ACC112 (cell line): ENCODE measurements at regions not wholly inside any gene's neighbourhood (a gene's known extent, or its start where the extent isn't known, plus 50 kb on each side); places are given as distances from the start of the nearest gene placed in this dataset.
"Not testable (repeated sequence)": the region's sequence is repeated elsewhere in the genome, so short reads cannot be mapped to it uniquely, and the experiment has no call there.

ENCODE experiments used
- H2AFZ ChIP-seq: fragments of 200-600 bp; sonication (generic); one replicate; pipeline ENCODE4 v1.6.0; 2017; ENCODE audit warnings: antibody characterized with exemption, low read length; ENCODE audit not compliant: unreplicated experiment
- H3K27ac ChIP-seq: fragments of 200-600 bp; sonication (generic); 2 replicates; pipeline ENCODE4 v1.5.1; 2014; ENCODE audit warnings: low read depth, mild to moderate bottlenecking, antibody characterized with exemption, low read length, moderate library complexity
- H3K27me3 ChIP-seq: fragments of 200-600 bp; sonication (generic); 2 replicates; pipeline ENCODE4 v1.6.1; 2014; ENCODE audit warnings: mild to moderate bottlenecking, antibody characterized with exemption, low read length, moderate library complexity, mixed read lengths; ENCODE audit not compliant: insufficient read depth
- H3K36me3 ChIP-seq: fragments of 200-600 bp; sonication (generic); 2 replicates; pipeline ENCODE4 v1.6.1; 2016; ENCODE audit warnings: mild to moderate bottlenecking, antibody characterized with exemption, low read length, moderate library complexity, mixed read lengths; ENCODE audit not compliant: insufficient read depth
- H3K4me1 ChIP-seq: fragments of 200-600 bp; sonication (generic); one replicate; pipeline ENCODE4 v1.6.1; 2016; ENCODE audit warnings: low read length, mixed read lengths; ENCODE audit not compliant: insufficient read depth, unreplicated experiment, control insufficient read depth
- H3K4me3 ChIP-seq: fragments of 200-600 bp; sonication (generic); 2 replicates; pipeline ENCODE4 v1.5.1; 2014; ENCODE audit warnings: mild to moderate bottlenecking, low read depth, low read length
- H3K79me2 ChIP-seq: fragments of 200-600 bp; sonication (generic); one replicate; pipeline ENCODE4 v1.6.0; 2016; ENCODE audit warnings: low read length; ENCODE audit not compliant: control insufficient read depth, unreplicated experiment, insufficient read depth

DNA sequence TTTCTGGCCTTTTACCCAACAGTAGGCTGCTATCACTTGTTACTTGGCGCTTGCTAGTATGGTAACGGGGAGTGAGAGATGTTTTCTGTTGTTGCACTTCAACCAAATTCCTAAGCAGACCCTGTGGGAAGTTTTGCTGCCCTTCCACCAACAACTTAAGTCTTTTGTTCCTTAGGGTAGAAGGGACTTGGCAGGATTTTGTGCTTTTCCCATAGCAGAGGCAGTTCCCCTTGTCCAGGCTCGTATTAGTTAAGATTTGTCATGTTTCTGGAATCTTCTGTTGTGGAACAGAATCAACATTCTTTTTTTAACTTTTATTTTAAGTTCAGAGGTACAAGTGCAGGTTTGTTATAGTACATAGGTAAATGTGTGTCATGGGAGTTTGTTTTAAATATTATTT is 73.2 kb upstream of the SGIP1 start:
- no peak overlapping the region for H3K4me3 ChIP-seq
- peaks cover 14% of the 10 kb centered on the region for H3K4me1 ChIP-seq
- no peaks in the 10 kb centered on the region for H3K79me2 ChIP-seq
- H2AFZ ChIP-seq, result no peak overlapping the region
- H3K36me3 ChIP-seq, result no peaks in the 10 kb centered on the region
- H3K27ac ChIP-seq, result no peak overlapping the region
- H3K27me3 ChIP-seq, result no peaks in the 10 kb centered on the region

DNA sequence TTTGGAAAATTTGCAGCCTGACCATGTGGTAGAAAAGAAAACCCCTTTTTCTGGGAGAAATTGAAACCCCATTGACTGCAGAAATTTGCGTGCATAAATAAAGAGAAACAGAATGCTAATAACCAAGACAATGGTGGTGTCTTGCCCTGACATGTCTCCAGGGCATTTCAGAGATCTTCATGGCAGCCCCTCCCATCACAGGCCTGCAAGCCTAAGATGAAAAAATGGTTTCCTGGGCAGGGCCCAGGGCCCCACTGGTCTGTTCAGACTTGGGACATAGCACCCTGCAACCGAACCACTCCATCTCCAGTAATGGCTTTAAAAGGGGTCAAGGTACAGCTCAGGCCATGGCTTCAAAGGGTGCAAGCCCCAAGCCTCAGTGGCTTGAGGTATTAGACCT is 71.6 kb upstream of the SGIP1 start:
- H3K4me1 ChIP-seq, result peaks cover 26% of the 10 kb centered on the region
- no peaks in the 10 kb centered on the region for H3K27me3 ChIP-seq
- no peaks in the 10 kb centered on the region for H3K79me2 ChIP-seq
- H3K36me3 ChIP-seq, result no peaks in the 10 kb centered on the region
- H3K27ac ChIP-seq, result no peak overlapping the region
- no peak overlapping the region for H3K4me3 ChIP-seq
- H2AFZ ChIP-seq, result no peak overlapping the region

DNA sequence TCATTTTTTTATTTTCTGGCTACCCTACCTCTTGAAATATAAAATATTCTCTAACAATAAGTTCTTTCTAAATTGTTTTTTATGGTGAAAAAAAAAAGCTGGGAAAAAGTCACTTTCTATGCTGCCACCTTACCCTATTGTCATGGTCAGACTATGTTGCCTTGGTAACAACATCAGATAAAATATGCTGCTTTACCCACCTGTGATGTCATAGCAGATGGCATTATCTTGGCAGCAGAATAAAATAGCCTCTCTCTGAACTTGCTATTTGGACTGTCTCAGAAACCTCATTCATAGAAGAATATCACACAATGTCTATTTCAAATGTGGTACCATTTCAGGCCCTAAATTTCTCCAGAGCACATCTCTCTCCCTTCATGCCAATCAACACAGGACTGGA is 69.6 kb upstream of the SGIP1 start:
- Histone ChIP-seq H3K4me3 (no peak overlapping the region), H3K27me3 (no peaks in the 10 kb centered on the region), H3K4me1 (peaks cover 29% of the 10 kb centered on the region), H2AFZ (peak overlapping the region; percentile 58), H3K27ac (peak overlapping the region; percentile 94), H3K36me3 (no peaks in the 10 kb centered on the region), H3K79me2 (no peaks in the 10 kb centered on the region)

DNA sequence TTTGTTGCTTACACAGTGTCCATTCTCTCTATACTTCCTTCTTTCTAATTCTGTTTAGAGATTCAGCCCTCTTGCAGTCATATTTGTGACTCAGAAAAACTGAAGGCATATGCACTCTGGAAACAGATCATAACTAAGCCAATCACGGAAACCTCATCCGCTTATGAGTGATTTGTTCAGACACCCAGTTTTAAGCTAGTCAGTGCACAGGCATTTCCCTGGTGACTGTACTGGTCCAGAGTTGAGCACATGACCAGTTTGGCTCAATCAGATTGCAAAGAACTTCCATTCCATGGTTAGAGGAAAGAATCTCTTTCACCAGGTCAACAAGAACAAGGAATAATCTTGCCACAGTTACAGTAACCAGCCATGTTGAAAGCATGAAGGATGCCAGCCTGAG is 69.2 kb upstream of the SGIP1 start:
- H3K79me2 ChIP-seq, result no peaks in the 10 kb centered on the region
- no peaks in the 10 kb centered on the region for H3K27me3 ChIP-seq
- peak overlapping the region; percentile 94 for H3K27ac ChIP-seq
- no peak overlapping the region; the same call in 1 of the 2 replicates for H3K4me3 ChIP-seq
- peak overlapping the region; percentile 87 for H2AFZ ChIP-seq
- peaks cover 29% of the 10 kb centered on the region for H3K4me1 ChIP-seq
- H3K36me3 ChIP-seq, result no peaks in the 10 kb centered on the region

DNA sequence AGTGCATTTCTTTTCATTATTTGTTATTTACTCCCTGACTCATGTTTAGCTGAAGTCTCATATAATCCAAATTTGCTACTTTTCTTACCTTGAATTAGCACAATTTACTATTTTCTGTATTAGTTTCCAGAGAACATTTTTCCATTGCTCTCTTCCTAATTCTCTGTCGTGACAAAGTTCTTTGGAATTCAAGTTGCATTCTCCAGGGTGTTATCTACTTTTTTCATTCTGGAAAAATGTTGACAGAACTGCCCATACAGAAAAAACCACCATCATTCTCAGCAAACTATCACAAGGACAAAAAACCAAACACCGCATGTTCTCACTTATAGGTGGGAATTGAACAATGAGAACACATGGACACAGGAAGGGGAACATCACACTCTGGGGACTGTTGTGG is 67.3 kb upstream of the SGIP1 start:
- Histone ChIP-seq H3K27ac (peak overlapping the region; percentile 94), H3K4me3 (peak overlapping the region; percentile 50; the same call in 1 of the 2 replicates), H3K4me1 (peaks cover 29% of the 10 kb centered on the region), H2AFZ (peak overlapping the region; percentile 58)
- not testable (repeated sequence) for H3K36me3 ChIP-seq, H3K27me3 ChIP-seq, H3K79me2 ChIP-seq

DNA sequence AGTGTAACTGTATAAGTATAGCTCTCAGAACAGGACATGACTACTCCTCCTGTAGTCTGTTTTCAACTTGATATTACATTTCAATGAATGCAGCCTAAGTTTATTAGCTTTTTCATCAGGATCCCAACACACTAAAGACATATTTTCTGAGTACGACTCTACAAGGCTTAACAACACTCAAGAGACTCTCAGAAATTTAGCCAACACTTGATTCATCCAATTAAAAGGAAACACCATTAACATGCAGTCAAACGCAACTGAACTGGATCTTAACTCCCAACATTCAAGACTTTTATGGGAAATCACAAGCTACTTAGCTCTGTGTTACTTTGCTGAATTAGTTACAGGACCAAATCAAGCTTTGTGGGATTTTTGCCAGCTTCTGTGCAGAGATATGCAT is 65.2 kb upstream of the SGIP1 start:
- Histone ChIP-seq H2AFZ (no peak overlapping the region), H3K36me3 (no peaks in the 10 kb centered on the region), H3K4me3 (no peak overlapping the region), H3K27ac (no peak overlapping the region), H3K27me3 (no peaks in the 10 kb centered on the region), H3K4me1 (peaks cover 29% of the 10 kb centered on the region), H3K79me2 (no peaks in the 10 kb centered on the region)

DNA sequence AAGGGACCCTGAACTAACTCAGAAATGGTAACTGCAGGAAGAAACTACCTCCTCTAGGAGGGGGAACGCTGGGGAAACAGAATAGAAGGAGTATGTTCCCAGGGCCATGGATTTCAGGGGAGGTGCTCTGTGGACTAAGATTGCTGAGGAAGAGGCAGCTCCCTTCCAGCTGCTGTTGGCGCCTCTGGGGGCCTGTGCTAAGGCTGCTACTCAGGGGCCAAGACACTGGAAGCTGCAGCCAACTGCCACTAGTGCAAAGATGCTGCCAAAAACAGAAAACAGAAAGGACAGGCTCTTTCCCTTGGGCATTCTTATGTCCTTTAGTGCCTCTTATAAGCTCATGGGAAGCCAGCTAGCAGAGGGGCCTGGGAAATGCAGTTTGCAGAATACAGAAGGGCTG is 58.0 kb upstream of the SGIP1 start:
- no peak overlapping the region for H3K4me3 ChIP-seq
- H2AFZ ChIP-seq, result no peak overlapping the region
- no peak overlapping the region for H3K27ac ChIP-seq
- no peaks in the 10 kb centered on the region for H3K27me3 ChIP-seq
- peaks cover 15% of the 10 kb centered on the region for H3K4me1 ChIP-seq
- H3K36me3 ChIP-seq, result no peaks in the 10 kb centered on the region
- H3K79me2 ChIP-seq, result no peaks in the 10 kb centered on the region

DNA sequence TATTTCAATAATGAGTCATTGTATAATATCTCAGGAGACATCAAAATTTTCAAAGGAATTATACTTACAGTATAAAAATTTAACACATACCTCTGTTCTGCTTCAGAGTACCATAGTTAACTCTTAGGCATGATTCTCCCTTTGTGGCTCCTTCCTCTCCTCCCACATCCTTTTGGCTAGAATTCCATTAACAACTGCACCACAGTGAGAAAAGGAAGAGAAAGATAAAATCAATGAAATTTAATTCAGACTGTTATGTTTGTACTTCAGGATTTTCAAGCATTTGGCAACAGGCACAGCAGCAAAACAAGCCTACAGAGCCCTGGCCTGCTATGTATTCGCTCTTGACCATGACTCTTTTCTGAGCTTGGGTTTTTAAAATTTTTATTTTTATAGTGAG is 57.2 kb upstream of the SGIP1 start:
- Histone ChIP-seq H3K27me3 (no peaks in the 10 kb centered on the region), H3K36me3 (no peaks in the 10 kb centered on the region), H3K79me2 (no peaks in the 10 kb centered on the region), H3K27ac (0 out of 2 replicates have a peak overlapping the region, but pooled peaks have one; percentile 38), H3K4me1 (peaks cover 15% of the 10 kb centered on the region), H2AFZ (no peak overlapping the region), H3K4me3 (no peak overlapping the region)

DNA sequence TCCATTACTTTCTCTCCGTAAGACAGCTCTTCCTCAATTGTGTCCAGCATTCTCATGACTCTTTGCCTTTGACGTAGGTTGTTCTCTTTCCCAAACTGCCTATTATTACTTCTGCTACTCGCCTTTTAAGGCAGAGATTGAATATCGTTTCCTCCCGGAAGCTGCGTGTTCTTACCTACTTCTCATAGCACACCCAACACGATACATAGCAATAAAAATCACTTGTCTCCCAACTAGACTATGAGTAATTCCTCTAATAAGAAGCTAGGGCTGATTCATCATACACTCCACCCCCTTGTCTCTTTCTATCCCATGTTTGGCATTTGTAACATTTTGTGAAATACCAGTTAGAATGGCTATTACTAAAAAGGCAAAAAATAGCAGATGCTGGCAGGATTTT is 55.8 kb upstream of the SGIP1 start:
- peaks cover 15% of the 10 kb centered on the region for H3K4me1 ChIP-seq
- H3K27ac ChIP-seq, result no peak overlapping the region
- H2AFZ ChIP-seq, result no peak overlapping the region
- no peak overlapping the region for H3K4me3 ChIP-seq
- H3K36me3 ChIP-seq, result no peaks in the 10 kb centered on the region
- no peaks in the 10 kb centered on the region for H3K27me3 ChIP-seq
- H3K79me2 ChIP-seq, result no peaks in the 10 kb centered on the region

DNA sequence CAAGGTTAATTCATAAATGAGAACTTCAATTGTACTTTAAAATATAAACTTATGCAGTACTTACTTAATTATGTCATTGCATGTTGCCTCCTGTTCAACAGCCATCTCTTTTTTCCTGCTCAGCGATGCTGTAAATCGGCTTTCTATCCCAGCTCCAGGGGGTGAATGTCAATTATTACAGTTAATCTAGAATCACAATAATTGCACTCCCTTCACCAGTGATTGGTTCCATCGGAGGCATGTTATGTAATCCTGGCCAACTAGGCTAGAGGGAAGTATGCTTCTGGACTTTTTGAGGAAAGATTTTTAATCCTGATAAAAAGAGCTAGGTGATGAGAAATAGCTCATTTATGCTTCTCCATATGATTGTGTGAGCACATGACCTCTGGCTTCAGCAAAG is 53.8 kb upstream of the SGIP1 start:
- Histone ChIP-seq H3K4me1 (peaks cover 15% of the 10 kb centered on the region), H3K27me3 (no peaks in the 10 kb centered on the region), H3K79me2 (no peaks in the 10 kb centered on the region), H3K27ac (no peak overlapping the region), H3K36me3 (no peaks in the 10 kb centered on the region), H2AFZ (no peak overlapping the region), H3K4me3 (no peak overlapping the region)

DNA sequence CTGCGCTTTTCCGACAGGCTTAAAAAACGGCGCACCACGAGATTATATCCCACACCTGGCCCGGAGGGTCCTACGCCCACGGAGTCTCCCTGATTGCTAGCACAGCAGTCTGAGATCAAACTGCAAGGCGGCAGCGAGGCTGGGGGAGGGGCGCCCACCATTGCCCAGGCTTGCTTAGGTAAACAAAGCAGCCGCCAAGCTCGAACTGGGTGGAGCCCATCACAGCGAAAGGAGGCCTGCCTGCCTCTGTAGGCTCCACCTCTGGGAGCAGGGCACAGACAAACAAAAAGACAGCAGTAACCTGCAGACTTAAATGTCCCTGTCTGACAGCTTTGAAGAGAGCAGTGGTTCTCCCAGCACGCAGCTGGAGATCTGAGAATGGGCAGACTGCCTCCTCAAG is 52.7 kb upstream of the SGIP1 start:
- not testable (repeated sequence) for H3K36me3 ChIP-seq, H3K27me3 ChIP-seq, H2AFZ ChIP-seq, H3K4me3 ChIP-seq, H3K27ac ChIP-seq, H3K79me2 ChIP-seq
- peaks cover 15% of the 10 kb centered on the region for H3K4me1 ChIP-seq
